Hepatocyte (in vitro differentiated cells): ENCODE measurements at regions not wholly inside any gene's neighbourhood (a gene's known extent, or its start where the extent isn't known, plus 50 kb on each side); places are given as distances from the start of the nearest gene placed in this dataset.

Experiments
- DNase-seq: peaks from one replicate; pipeline ENCODE4 v3.0.0-alpha.2; 2016; ENCODE audit warnings: low spot score
- H2AFZ ChIP-seq: fragments of 200-600 bp; sonication (generic); 2 replicates; pipeline ENCODE4 v1.6.0; 2016; ENCODE audit warnings: antibody characterized with exemption, mild to moderate bottlenecking
- H3K27ac ChIP-seq: fragments of 200-600 bp; sonication (generic); 2 replicates; pipeline ENCODE4 v1.5.1; 2016; ENCODE audit warnings: mild to moderate bottlenecking
- H3K27me3 ChIP-seq: fragments of 200-600 bp; sonication (generic); 2 replicates; pipeline ENCODE4 v1.6.1; 2016
- H3K36me3 ChIP-seq: fragments of 200-600 bp; sonication (generic); replicated peaks from 2 replicates; pipeline ENCODE4 v1.5.1; 2016; ENCODE audit warnings: low read depth; ENCODE audit not compliant: insufficient read depth
- H3K4me1 ChIP-seq: fragments of 200-600 bp; sonication (generic); 2 replicates; pipeline ENCODE4 v1.5.1; 2016; ENCODE audit warnings: mild to moderate bottlenecking, moderate library complexity; ENCODE audit not compliant: insufficient read depth
- H3K4me2 ChIP-seq: fragments of 200-600 bp; sonication (generic); 2 replicates; pipeline ENCODE4 v1.6.0; 2016
- H3K4me3 ChIP-seq: fragments of 200-600 bp; sonication (generic); 2 replicates; pipeline ENCODE4 v1.5.1; 2016; ENCODE audit warnings: mild to moderate bottlenecking
- H3K79me2 ChIP-seq: fragments of 200-600 bp; sonication (generic); 2 replicates; pipeline ENCODE4 v1.6.0; 2017; ENCODE audit warnings: mild to moderate bottlenecking
- H3K9me2 ChIP-seq: fragments of 200-600 bp; sonication (generic); replicated peaks from 2 replicates; pipeline ENCODE4 v1.6.0; 2017; ENCODE audit warnings: mild to moderate bottlenecking; ENCODE audit not compliant: insufficient read depth
- H3K9me3 ChIP-seq: fragments of 200-600 bp; sonication (generic); 2 replicates; pipeline ENCODE4 v1.5.1; 2016; ENCODE audit warnings: low read depth, mild to moderate bottlenecking
- H4K20me1 ChIP-seq: fragments of 200-600 bp; sonication (generic); 2 replicates; pipeline ENCODE4 v1.6.0; 2016; ENCODE audit warnings: mild to moderate bottlenecking; ENCODE audit not compliant: insufficient read depth, poor library complexity, severe bottlenecking
- EZH2 ChIP-seq: fragments of 200-600 bp; sonication (generic); IDR thresholded peaks from 2 replicates; pipeline ENCODE4 v1.6.1; 2016; ENCODE audit warnings: antibody characterized with exemption, mild to moderate bottlenecking, borderline replicate concordance
- EZH2phosphoT487 ChIP-seq: fragments of 200-600 bp; sonication (generic); IDR thresholded peaks from one replicate; pipeline ENCODE4 v1.6.1; 2018; ENCODE audit warnings: antibody characterized with exemption, mild to moderate bottlenecking, low read depth, moderate library complexity; ENCODE audit not compliant: unreplicated experiment, severe bottlenecking
- WGBS: methylation state at CpG from one replicate; pipeline ENCODE4 v1.1.6; 2016; ENCODE audit warnings: low lambda C conversion rate; ENCODE audit errors: missing lambda C conversion rate; 5-methylcytosine and 5-hydroxymethylcytosine counted together
- TF ChIP-seq, protein P1 (sequence below): fragments of 200-600 bp; sonication (generic); IDR thresholded peaks from 2 replicates; pipeline ENCODE4 v1.5.1; 2016; ENCODE audit warnings: antibody characterized with exemption, mild to moderate bottlenecking; ENCODE audit not compliant: poor library complexity

DNA sequence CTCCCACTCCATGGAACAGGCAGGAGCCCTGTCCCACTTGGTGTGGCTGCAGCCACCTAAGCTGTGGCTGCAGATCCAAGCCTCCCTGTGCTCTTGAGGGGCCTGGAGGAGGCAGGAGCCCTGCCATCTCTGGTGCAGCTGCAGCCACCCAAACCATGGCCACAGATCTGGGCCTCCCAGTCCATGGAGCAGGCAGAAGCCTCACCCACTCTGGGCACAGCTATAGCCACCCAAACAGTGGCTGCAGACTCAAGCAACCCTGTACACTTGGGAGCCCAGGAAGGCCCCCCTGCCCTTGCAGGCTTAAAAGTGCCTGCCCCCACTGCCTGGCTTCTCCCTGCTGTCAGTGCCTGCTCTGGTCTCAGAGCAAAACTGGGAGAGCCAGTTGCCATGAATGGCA lies 320.3 kb downstream of the RFPL4B start:
- Histone ChIP-seq H3K4me1 (no peaks in the 10 kb centered on the region), H3K79me2 (no peaks in the 10 kb centered on the region), H3K4me2 (no peak overlapping the region), H3K9me2 (no peaks in the 10 kb centered on the region), H3K9me3 (no peaks in the 10 kb centered on the region), H3K27me3 (no peaks in the 10 kb centered on the region), H3K27ac (no peak overlapping the region), H3K36me3 (no peaks in the 10 kb centered on the region), H2AFZ (no peak overlapping the region), H4K20me1 (no peaks in the 10 kb centered on the region), H3K4me3 (no peak overlapping the region)
- TF ChIP-seq EZH2 (no peak), EZH2phosphoT487 (no peak)
- TF ChIP-seq, protein P1, sequence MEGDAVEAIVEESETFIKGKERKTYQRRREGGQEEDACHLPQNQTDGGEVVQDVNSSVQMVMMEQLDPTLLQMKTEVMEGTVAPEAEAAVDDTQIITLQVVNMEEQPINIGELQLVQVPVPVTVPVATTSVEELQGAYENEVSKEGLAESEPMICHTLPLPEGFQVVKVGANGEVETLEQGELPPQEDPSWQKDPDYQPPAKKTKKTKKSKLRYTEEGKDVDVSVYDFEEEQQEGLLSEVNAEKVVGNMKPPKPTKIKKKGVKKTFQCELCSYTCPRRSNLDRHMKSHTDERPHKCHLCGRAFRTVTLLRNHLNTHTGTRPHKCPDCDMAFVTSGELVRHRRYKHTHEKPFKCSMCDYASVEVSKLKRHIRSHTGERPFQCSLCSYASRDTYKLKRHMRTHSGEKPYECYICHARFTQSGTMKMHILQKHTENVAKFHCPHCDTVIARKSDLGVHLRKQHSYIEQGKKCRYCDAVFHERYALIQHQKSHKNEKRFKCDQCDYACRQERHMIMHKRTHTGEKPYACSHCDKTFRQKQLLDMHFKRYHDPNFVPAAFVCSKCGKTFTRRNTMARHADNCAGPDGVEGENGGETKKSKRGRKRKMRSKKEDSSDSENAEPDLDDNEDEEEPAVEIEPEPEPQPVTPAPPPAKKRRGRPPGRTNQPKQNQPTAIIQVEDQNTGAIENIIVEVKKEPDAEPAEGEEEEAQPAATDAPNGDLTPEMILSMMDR = no peak
- DNase-seq = no peak

DNA sequence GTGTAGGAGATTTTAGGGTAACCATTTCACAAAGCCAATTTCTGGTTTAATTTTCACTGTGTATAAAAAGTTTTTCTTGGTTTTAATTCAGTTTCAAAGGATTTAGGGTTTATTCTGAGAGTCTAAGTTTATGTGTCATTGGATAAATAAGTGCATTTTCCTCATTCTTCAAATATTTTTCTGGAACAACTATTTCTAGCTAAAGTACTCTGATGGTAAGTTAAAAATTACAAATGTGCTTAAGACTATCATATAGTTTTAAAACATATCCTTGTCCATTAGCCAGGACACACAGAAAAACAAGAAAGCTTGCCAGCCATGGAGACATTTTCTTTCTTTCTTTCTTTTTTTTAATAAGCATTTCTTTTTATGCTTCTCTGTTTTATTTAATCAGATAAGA lies 333.0 kb downstream of the RFPL4B start:
- no peak overlapping the region for H3K4me3 ChIP-seq
- no peak for TF ChIP-seq EZH2
- TF ChIP-seq, protein P1 = no peak
- no peak for TF ChIP-seq EZH2phosphoT487
- H3K9me3 ChIP-seq = no peaks in the 10 kb centered on the region
- no peaks in the 10 kb centered on the region for H3K4me1 ChIP-seq
- H3K27me3 ChIP-seq = no peaks in the 10 kb centered on the region
- H3K4me2 ChIP-seq = no peak overlapping the region
- H2AFZ ChIP-seq = no peak overlapping the region
- H4K20me1 ChIP-seq = no peaks in the 10 kb centered on the region
- no peak for DNase-seq
- no peaks in the 10 kb centered on the region for H3K79me2 ChIP-seq
- H3K36me3 ChIP-seq = no peaks in the 10 kb centered on the region
- H3K27ac ChIP-seq = no peak overlapping the region
- no peaks in the 10 kb centered on the region for H3K9me2 ChIP-seq

DNA sequence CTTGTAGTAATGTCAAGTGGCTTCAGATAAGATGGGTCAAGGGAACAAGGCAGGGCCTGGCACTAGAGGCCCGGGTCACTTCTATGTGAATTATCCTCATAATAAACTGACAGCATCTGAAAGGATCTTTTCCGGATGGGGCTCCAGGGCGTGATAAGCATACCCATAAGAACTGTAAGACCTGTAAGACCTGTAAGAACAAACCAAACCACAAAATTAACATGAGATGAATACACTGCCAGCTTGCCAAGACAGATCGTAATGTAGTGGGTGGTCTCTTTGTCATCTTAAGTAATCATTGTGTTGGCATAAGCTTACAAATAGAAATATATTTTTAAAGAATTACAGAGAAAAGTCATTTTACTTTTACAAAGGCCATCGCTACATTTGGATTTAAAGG lies 334.9 kb downstream of the RFPL4B start:
- WGBS = 84% methylated on average over 5 of the region's 5 CpGs
- Histone ChIP-seq H3K4me3 (no peak overlapping the region), H3K79me2 (no peaks in the 10 kb centered on the region), H2AFZ (no peak overlapping the region), H3K36me3 (no peaks in the 10 kb centered on the region), H3K27me3 (no peaks in the 10 kb centered on the region), H3K4me1 (no peaks in the 10 kb centered on the region), H3K9me2 (no peaks in the 10 kb centered on the region), H3K4me2 (no peak overlapping the region), H3K27ac (no peak overlapping the region), H4K20me1 (no peaks in the 10 kb centered on the region), H3K9me3 (no peaks in the 10 kb centered on the region)
- no peak for DNase-seq
- TF ChIP-seq EZH2phosphoT487 (no peak), EZH2 (no peak)
- TF ChIP-seq, protein P1 = no peak

DNA sequence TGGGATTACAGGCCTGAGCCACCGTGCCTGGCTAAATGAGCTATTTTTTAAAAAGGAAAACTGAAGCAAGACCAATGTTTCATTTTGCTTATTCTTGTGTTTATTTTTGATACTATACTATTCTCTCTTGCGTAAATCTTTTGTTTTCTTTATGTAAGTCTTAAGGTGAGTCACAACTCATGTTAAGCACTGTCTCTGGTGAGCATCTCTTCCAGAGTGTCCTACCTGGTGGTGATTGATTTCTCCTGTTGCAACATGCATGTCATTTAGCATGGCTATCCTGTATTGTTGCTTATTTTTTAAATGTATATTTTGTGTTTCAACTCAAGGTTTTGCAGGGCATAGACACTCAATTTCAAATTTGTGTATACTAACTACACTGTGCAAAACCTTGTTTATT lies 336.0 kb downstream of the RFPL4B start:
- Histone ChIP-seq H3K9me3 (no peaks in the 10 kb centered on the region), H2AFZ (no peak overlapping the region), H3K4me2 (no peak overlapping the region), H3K79me2 (no peaks in the 10 kb centered on the region), H3K4me3 (no peak overlapping the region), H3K36me3 (no peaks in the 10 kb centered on the region), H3K9me2 (no peaks in the 10 kb centered on the region), H3K4me1 (no peaks in the 10 kb centered on the region), H3K27ac (no peak overlapping the region), H3K27me3 (no peaks in the 10 kb centered on the region), H4K20me1 (no peaks in the 10 kb centered on the region)
- no peak for TF ChIP-seq EZH2
- TF ChIP-seq EZH2phosphoT487 = no peak
- TF ChIP-seq, protein P1 = no peak
- 94% methylated on average over 2 of the region's 2 CpGs for WGBS
- no peak for DNase-seq
